Peyer's patch (tissue), 4 donors: ENCODE measurements at regions not wholly inside any gene's neighbourhood (a gene's known extent, or its start where the extent isn't known, plus 50 kb on each side); places are given as distances from the start of the nearest gene placed in this dataset.

Source experiments
- DNase-seq, 3 donors: peaks; one replicate each; pipeline ENCODE4 v3.0.0-alpha.2; 2017 to 2019
- H3K27ac ChIP-seq, 4 donors: fragments of 200-600 bp; sonication (generic); one replicate each; pipeline ENCODE4 v1.5.1; 2016 to 2019
- H3K27me3 ChIP-seq, 2 donors: fragments of 200-600 bp; sonication (generic); one replicate each; pipeline ENCODE4 v1.5.1; 2019
- H3K36me3 ChIP-seq, 3 donors: fragments of 200-600 bp; sonication (generic); one replicate each; pipeline ENCODE4 v1.5.1; 2016 to 2019
- H3K4me1 ChIP-seq, 4 donors: fragments of 200-600 bp; sonication (generic); one replicate each; pipeline ENCODE4 v1.5.1; 2016 to 2019
- H3K4me3 ChIP-seq, 4 donors: fragments of 200-600 bp; sonication (generic); 1 replicate in 3 of 4; 2 replicates in 1 of 4; pipeline ENCODE4 v1.5.1; 2016 to 2019; ENCODE audit warnings: mild to moderate bottlenecking in 1 of 4
- H3K9me3 ChIP-seq, 4 donors: fragments of 200-600 bp; sonication (generic); one replicate each; pipeline ENCODE4 v1.5.1; 2016 to 2019; ENCODE audit warnings: mild to moderate bottlenecking in 1 of 4
- POLR2A ChIP-seq, 2 donors: fragments of 450-650 bp; IDR thresholded peaks; one replicate each; pipeline ENCODE4 v1.5.1; 2017; ENCODE audit warnings: antibody characterized with exemption in 2 of 2, mild to moderate bottlenecking in 2 of 2, moderate library complexity in 2 of 2
- TF ChIP-seq, protein P1 (sequence below), 6 experiments: fragments of 450-650 bp in 4 of 6; fragments of 200-600 bp in 2 of 6; sonication (generic) in 1 of 6; IDR thresholded peaks; one replicate each; pipeline ENCODE4 v1.5.1; 2017 to 2019; ENCODE audit warnings: antibody characterized with exemption in 6 of 6, mild to moderate bottlenecking in 3 of 6, moderate library complexity in 1 of 6

DNA sequence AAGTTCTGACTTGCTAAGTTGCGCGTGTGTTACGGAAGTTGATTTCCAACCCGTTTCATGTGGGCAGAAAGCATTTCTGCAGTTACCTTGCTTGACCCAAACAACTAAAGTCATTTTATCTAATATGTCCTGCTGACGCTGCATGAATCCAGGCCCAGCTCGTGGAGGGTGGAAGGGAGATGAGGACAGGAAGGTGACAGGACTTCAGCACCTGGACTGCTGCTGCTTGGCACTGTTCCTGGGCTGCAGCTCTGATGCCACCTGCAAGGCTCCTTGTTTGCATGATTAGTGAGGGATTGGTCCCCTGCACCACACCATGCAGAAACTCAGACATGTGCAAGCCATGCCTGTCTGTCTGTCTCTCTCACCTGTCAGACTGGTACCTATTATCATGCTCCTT lies 198.4 kb downstream of the PRDM2 start:
- TF ChIP-seq, protein P1, sequence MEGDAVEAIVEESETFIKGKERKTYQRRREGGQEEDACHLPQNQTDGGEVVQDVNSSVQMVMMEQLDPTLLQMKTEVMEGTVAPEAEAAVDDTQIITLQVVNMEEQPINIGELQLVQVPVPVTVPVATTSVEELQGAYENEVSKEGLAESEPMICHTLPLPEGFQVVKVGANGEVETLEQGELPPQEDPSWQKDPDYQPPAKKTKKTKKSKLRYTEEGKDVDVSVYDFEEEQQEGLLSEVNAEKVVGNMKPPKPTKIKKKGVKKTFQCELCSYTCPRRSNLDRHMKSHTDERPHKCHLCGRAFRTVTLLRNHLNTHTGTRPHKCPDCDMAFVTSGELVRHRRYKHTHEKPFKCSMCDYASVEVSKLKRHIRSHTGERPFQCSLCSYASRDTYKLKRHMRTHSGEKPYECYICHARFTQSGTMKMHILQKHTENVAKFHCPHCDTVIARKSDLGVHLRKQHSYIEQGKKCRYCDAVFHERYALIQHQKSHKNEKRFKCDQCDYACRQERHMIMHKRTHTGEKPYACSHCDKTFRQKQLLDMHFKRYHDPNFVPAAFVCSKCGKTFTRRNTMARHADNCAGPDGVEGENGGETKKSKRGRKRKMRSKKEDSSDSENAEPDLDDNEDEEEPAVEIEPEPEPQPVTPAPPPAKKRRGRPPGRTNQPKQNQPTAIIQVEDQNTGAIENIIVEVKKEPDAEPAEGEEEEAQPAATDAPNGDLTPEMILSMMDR (IDR thresholded peaks at IDR 0.05): no peak
- no peak for TF ChIP-seq POLR2A (IDR thresholded peaks at IDR 0.05)
- Histone ChIP-seq H3K4me1 (no peaks in the 10 kb centered on the region), H3K27ac (no peak overlapping the region), H3K9me3 (no peaks in the 10 kb centered on the region), H3K36me3 (no peaks in the 10 kb centered on the region), H3K27me3 (no peaks in the 10 kb centered on the region), H3K4me3 (no peak overlapping the region)
- DNase-seq: no peak

DNA sequence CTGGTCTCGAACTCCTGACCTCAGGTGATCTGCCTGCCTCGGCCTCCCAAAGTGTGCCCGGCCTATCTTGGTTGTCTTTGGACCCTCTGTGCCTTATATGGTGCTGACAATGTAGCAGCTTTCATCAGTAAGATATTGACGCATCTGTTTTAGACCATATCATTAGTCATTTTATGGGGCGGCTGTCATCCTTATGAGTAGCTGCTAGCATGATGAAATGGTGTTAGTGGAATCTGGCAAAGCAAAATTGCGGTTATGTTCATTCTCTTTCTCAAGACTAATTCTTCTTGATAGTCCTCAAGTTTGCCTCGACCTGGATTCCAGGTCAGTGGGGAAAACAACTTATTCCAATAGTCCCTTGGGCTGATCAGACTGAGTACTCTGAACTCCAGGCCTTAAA lies 199.9 kb downstream of the PRDM2 start:
- Histone ChIP-seq H3K4me1 (no peaks in the 10 kb centered on the region), H3K4me3 (no peak overlapping the region), H3K9me3 (no peaks in the 10 kb centered on the region), H3K36me3 (no peaks in the 10 kb centered on the region), H3K27ac (no peak overlapping the region), H3K27me3 (no peaks in the 10 kb centered on the region)
- no peak for DNase-seq
- TF ChIP-seq, protein P1 (IDR thresholded peaks at IDR 0.05): no peak
- no peak for TF ChIP-seq POLR2A (IDR thresholded peaks at IDR 0.05)

DNA sequence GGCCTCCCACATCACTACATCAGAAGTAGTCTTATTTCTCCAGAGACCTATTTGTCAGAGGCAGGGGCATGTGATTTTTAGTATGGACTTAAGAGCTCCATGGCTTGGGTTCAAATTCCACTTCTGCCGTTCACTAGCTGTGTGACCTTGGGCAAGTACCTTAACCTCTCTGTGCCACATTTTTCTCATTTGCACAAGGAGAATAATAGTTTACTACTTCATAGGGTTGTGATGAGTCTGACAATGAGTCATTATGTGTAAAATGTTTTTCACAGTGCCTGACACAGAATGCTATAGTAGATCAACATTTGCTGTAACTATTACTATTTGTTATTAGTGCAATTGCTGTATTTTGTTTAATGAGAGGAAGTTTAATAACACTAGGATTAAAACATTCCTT lies 200.6 kb downstream of the PRDM2 start:
- H3K4me3 ChIP-seq: no peak overlapping the region
- DNase-seq: no peak
- H3K27me3 ChIP-seq: no peaks in the 10 kb centered on the region
- no peaks in the 10 kb centered on the region for H3K9me3 ChIP-seq
- H3K4me1 ChIP-seq: no peaks in the 10 kb centered on the region
- H3K27ac ChIP-seq: no peak overlapping the region
- no peaks in the 10 kb centered on the region for H3K36me3 ChIP-seq
- TF ChIP-seq, protein P1 (IDR thresholded peaks at IDR 0.05): no peak
- no peak for TF ChIP-seq POLR2A (IDR thresholded peaks at IDR 0.05)

DNA sequence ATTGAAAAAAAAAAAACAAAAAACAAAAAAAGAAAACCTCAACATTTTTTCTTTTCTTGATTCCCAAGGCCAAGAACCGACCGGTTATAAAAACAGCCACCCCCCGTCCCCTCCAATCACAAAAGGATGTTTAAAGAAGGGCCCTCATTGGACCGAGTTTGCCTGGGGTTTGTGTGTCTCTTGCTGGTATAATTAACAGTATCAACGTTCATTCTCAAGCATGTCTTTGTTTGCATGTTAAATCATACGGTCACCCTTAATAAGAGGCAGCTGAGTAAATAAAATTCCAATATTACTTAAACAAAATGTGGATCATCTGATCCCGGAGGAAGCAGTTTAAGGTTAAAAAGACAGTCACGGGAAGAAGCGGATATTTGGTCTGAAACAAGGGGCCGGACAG lies 201.1 kb downstream of the PRDM2 start:
- H3K27me3 ChIP-seq: no peaks in the 10 kb centered on the region
- no peak overlapping the region for H3K4me3 ChIP-seq
- no peaks in the 10 kb centered on the region for H3K4me1 ChIP-seq
- no peaks in the 10 kb centered on the region for H3K36me3 ChIP-seq
- no peaks in the 10 kb centered on the region for H3K9me3 ChIP-seq
- DNase-seq: no peak
- no peak overlapping the region for H3K27ac ChIP-seq
- TF ChIP-seq POLR2A (IDR thresholded peaks at IDR 0.05): no peak
- TF ChIP-seq, protein P1 (IDR thresholded peaks at IDR 0.05): no peak

DNA sequence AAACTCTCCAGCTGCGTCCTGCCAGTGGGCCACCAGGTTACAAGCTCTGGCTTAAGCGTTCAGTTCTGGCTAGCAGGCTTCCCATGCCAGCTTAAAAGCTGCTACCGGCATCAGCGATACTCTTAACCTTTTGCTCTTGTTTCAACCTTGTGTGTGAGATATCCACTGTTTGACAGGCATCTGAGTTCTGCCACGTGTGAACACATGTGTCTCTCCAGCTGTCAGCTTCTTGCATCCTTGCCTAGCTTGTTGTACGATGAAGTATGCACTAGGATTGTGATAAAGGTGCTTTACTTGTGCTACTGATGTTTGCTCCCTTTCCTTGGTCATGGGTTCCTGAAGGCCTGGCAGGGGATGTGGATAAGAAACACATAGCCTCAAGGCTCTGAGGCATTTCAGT lies 201.6 kb downstream of the PRDM2 start:
- DNase-seq: no peak
- H3K27me3 ChIP-seq: no peaks in the 10 kb centered on the region
- no peaks in the 10 kb centered on the region for H3K4me1 ChIP-seq
- H3K27ac ChIP-seq: no peak overlapping the region
- H3K9me3 ChIP-seq: no peaks in the 10 kb centered on the region
- H3K4me3 ChIP-seq: no peak overlapping the region
- TF ChIP-seq POLR2A (IDR thresholded peaks at IDR 0.05): no peak
- TF ChIP-seq, protein P1 (IDR thresholded peaks at IDR 0.05): no peak
- no peaks in the 10 kb centered on the region for H3K36me3 ChIP-seq

DNA sequence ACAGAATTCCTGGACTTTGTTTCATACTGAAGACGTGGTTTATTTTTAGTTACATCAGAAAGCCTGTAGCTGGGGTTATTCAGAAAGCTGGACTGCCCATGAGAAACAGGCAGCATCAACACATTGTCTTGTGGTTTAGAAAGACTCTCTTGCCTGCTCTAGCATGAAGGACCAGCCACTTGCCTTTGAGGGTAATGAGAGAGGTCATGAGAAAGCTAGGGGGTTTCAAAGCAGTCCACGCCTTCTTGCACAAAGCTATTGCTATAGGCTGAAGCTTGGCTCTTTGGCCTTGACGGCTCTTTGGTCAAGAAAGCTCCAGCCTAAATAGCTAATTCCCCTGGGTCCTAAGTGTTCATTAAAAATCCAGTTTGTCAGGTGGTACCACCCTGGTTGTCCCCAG lies 208.1 kb downstream of the PRDM2 start:
- no peak for TF ChIP-seq POLR2A (IDR thresholded peaks at IDR 0.05)
- TF ChIP-seq, protein P1 (IDR thresholded peaks at IDR 0.05): no peak
- H3K36me3 ChIP-seq: no peaks in the 10 kb centered on the region
- DNase-seq: no peak
- no peaks in the 10 kb centered on the region for H3K27me3 ChIP-seq
- H3K4me3 ChIP-seq: no peak overlapping the region
- H3K4me1 ChIP-seq: no peaks in the 10 kb centered on the region
- no peak overlapping the region for H3K27ac ChIP-seq
- no peaks in the 10 kb centered on the region for H3K9me3 ChIP-seq
